HEK293 (cell line): ENCODE measurements at regions not wholly inside any gene's neighbourhood (a gene's known extent, or its start where the extent isn't known, plus 50 kb on each side); places are given as distances from the start of the nearest gene placed in this dataset.

Experiments used
- CTCF ChIA-PET: fragments of 350-600 bp; formaldehyde crosslinking; extraction: SDS; loops from one replicate; lab custom pipeline; 2021; ENCODE audit warnings: antibody characterized with exemption; lab: Yijun Ruan, JAX
- POLR2A ChIA-PET: fragments of 300-600 bp; formaldehyde crosslinking; extraction: SDS; loops from one replicate; lab custom pipeline; 2020; ENCODE audit warnings: antibody characterized with exemption, inconsistent platforms; lab: Yijun Ruan, JAX
- H3K27ac ChIP-seq: fragments of 200-500 bp; sonication (Bioruptor generic); 2 replicates; pipeline ENCODE4 v1.5.1; 2014; ENCODE audit warnings: low read depth, low read length, control low read depth, inconsistent platforms; ENCODE audit errors: extremely low read depth
- H3K36me3 ChIP-seq, 2 experiments: fragments of 200-500 bp in 1 of 2; sonication (Bioruptor generic) in 1 of 2; 1 replicate in 1 of 2; 2 replicates in 1 of 2; pipeline ENCODE4 v1.5.1; 2014 to 2017; ENCODE audit warnings: inconsistent platforms in 2 of 2, low read length in 2 of 2; ENCODE audit not compliant: control insufficient read depth in 2 of 2, insufficient read depth in 1 of 2
- H3K4me1 ChIP-seq: fragments of 200-500 bp; sonication (Bioruptor generic); 2 replicates; pipeline ENCODE4 v1.5.1; 2014; ENCODE audit warnings: mild to moderate bottlenecking, low read length, inconsistent platforms; ENCODE audit not compliant: control insufficient read depth, insufficient read depth
- H3K4me3 ChIP-seq: 2 replicates; pipeline ENCODE4 v1.5.1; 2011; ENCODE audit warnings: low read depth, mild to moderate bottlenecking, control low read depth, low read length, moderate library complexity
- H3K9me3 ChIP-seq: fragments of 200-500 bp; sonication (Bioruptor generic); 2 replicates; pipeline ENCODE4 v1.5.1; 2014; ENCODE audit warnings: low read depth, low read length, inconsistent platforms; ENCODE audit not compliant: control insufficient read depth, insufficient read depth
- OVOL3 ChIP-seq: fragments of 450-650 bp; formaldehyde crosslinking; IDR thresholded peaks from 2 replicates; pipeline ENCODE4 v1.5.1; 2016; ENCODE audit warnings: missing biosample characterization, missing genetic modification characterization
- PRDM2 ChIP-seq: fragments of 450-650 bp; formaldehyde crosslinking; IDR thresholded peaks from 2 replicates; pipeline ENCODE4 v1.5.1; 2016; ENCODE audit warnings: missing biosample characterization, missing genetic modification characterization, borderline replicate concordance
- SCRT1 ChIP-seq: fragments of 450-650 bp; formaldehyde crosslinking; IDR thresholded peaks from 2 replicates; pipeline ENCODE4 v1.5.1; 2016; ENCODE audit warnings: missing biosample characterization, missing genetic modification characterization, borderline replicate concordance
- TRIM28 ChIP-seq: IDR thresholded peaks from 2 replicates; pipeline ENCODE4 v1.6.1; 2011; ENCODE audit warnings: low read length, control low read depth, borderline replicate concordance
- ZFP3 ChIP-seq: fragments of 450-650 bp; formaldehyde crosslinking; IDR thresholded peaks from 2 replicates; pipeline ENCODE4 v1.5.1; 2016; ENCODE audit warnings: low read depth, missing biosample characterization, missing genetic modification characterization
- ZIC2 ChIP-seq: fragments of 450-650 bp; formaldehyde crosslinking; IDR thresholded peaks from 2 replicates; pipeline ENCODE4 v1.5.1; 2016; ENCODE audit warnings: missing biosample characterization, missing genetic modification characterization
- ZNF112 ChIP-seq: fragments of 450-650 bp; formaldehyde crosslinking; IDR thresholded peaks from 2 replicates; pipeline ENCODE4 v1.5.0; 2017; ENCODE audit warnings: missing biosample characterization, missing genetic modification characterization
- ZNF132 ChIP-seq: fragments of 450-650 bp; formaldehyde crosslinking; IDR thresholded peaks from 2 replicates; pipeline ENCODE4 v1.5.1; 2017; ENCODE audit warnings: missing biosample characterization, missing genetic modification characterization, borderline replicate concordance
- ZNF138 ChIP-seq: fragments of 450-650 bp; formaldehyde crosslinking; IDR thresholded peaks from 2 replicates; pipeline ENCODE4 v1.5.1; 2016; ENCODE audit warnings: missing biosample characterization, missing genetic modification characterization, borderline replicate concordance
- ZNF2 ChIP-seq: fragments of 450-650 bp; formaldehyde crosslinking; IDR thresholded peaks from 2 replicates; pipeline ENCODE4 v1.5.1; 2016; ENCODE audit warnings: missing biosample characterization, missing genetic modification characterization
- ZNF211 ChIP-seq: fragments of 450-650 bp; formaldehyde crosslinking; IDR thresholded peaks from 2 replicates; pipeline ENCODE4 v1.5.1; 2016; ENCODE audit warnings: low read depth, missing biosample characterization, missing genetic modification characterization
- ZNF221 ChIP-seq: fragments of 450-650 bp; formaldehyde crosslinking; IDR thresholded peaks from 2 replicates; pipeline ENCODE4 v1.5.1; 2017; ENCODE audit warnings: missing biosample characterization, missing genetic modification characterization, borderline replicate concordance
- ZNF274 ChIP-seq, 2 experiments: fragments of 200-500 bp in 1 of 2; fragments of 450-650 bp in 1 of 2; sonication (Bioruptor generic) in 1 of 2; formaldehyde crosslinking in 1 of 2; IDR thresholded peaks; 2 replicates each; pipeline versions ENCODE4 v1.5.1 to v1.6.1; 2014 to 2016; ENCODE audit warnings: borderline replicate concordance in 1 of 2, inconsistent platforms in 1 of 2, low read length in 1 of 2, missing biosample characterization in 1 of 2, missing genetic modification characterization in 1 of 2
- ZNF341 ChIP-seq: fragments of 450-650 bp; formaldehyde crosslinking; IDR thresholded peaks from 2 replicates; pipeline ENCODE4; 2016; ENCODE audit warnings: low read depth, missing biosample characterization, missing genetic modification characterization
- ZNF354C ChIP-seq: fragments of 450-650 bp; formaldehyde crosslinking; IDR thresholded peaks from 2 replicates; pipeline ENCODE4 v1.5.1; 2016; ENCODE audit warnings: missing biosample characterization, missing genetic modification characterization, low read depth, borderline replicate concordance
- ZNF404 ChIP-seq: fragments of 450-650 bp; formaldehyde crosslinking; IDR thresholded peaks from 2 replicates; pipeline ENCODE4 v1.5.1; 2017; ENCODE audit warnings: missing biosample characterization, missing genetic modification characterization
- ZNF510 ChIP-seq: fragments of 450-650 bp; formaldehyde crosslinking; IDR thresholded peaks from 2 replicates; pipeline ENCODE4 v1.5.1; 2018; ENCODE audit warnings: mild to moderate bottlenecking, missing genetic modification characterization, missing biosample characterization; ENCODE audit not compliant: insufficient replicate concordance
- ZNF626 ChIP-seq: fragments of 450-650 bp; sonication (Bioruptor Pico); formaldehyde crosslinking; IDR thresholded peaks from 2 replicates; pipeline ENCODE4 v1.5.1; 2018; ENCODE audit warnings: missing biosample characterization, missing genetic modification characterization, inconsistent platforms
- ZNF664 ChIP-seq: fragments of 450-650 bp; formaldehyde crosslinking; IDR thresholded peaks from 2 replicates; pipeline ENCODE4 v1.5.1; 2016; ENCODE audit warnings: missing biosample characterization, missing genetic modification characterization
- TF ChIP-seq, protein P1 (sequence below): fragments of 450-650 bp; formaldehyde crosslinking; IDR thresholded peaks from 2 replicates; pipeline ENCODE4 v1.5.1; 2016; ENCODE audit warnings: missing biosample characterization, missing genetic modification characterization

DNA sequence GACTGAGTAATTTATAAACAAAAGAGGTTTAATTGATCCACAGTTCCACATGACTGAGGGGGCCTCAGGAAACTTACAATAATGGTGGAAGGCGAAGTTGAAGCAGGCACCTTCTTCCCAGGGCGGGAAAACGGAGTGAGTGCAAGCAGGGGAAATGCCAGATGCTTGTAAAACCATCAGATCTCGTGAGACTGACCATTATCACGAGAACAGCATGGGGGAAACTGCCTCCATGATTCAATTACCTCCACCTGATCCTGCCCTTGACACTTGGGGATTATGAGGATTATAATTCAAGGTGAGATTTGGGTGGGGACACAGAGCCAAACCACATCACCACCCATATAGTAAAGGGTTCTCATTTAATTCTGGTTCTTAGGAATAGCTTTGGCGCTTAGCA is 219.5 kb upstream of the ATP5MC3 start (continued):
- no peak for TF ChIP-seq ZNF274 (IDR thresholded peaks at IDR 0.05; ENCODE audit: low read length)
- TF ChIP-seq ZNF274 (tag by site-specific recombination; IDR thresholded peaks at IDR 0.05; ENCODE audit: borderline replicate concordance) = no peak
- TF ChIP-seq ZNF341 (tag by site-specific recombination) = no peak
- no peak for TF ChIP-seq ZNF664 (tag by site-specific recombination)
- TF ChIP-seq OVOL3 (tag by site-specific recombination) = no peak
- TF ChIP-seq ZNF112 (tag by site-specific recombination) = no peak
- TF ChIP-seq ZNF626 = no peak
- TF ChIP-seq ZNF221 (tag by site-specific recombination) = no peak
- TF ChIP-seq, all 188 proteins: peak for 0

DNA sequence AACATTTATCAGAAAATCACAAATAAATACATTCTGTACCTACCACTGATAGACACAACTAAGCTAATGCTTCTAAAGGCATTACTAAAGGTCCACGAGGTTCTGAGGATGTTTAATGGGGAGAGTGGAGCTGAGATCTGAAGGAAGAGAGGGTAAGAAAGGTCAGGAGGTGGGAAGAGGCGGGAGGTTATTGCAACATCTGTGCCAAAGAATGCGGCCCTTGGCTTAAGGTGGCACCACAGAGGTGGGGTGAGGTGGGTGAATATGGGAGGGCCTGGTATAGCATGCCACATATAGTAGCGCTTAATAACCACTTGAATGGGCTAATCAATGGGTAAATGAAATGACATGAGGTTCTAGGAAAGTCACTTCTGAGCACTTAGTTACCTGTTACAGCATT is 217.8 kb upstream of the ATP5MC3 start:
- POLR2A ChIA-PET = no interaction called here
- CTCF ChIA-PET = no interaction called here
- H3K4me3 ChIP-seq = no peak overlapping the region
- H3K36me3 ChIP-seq = no peaks in the 10 kb centered on the region
- TF ChIP-seq ZNF112 (tag by site-specific recombination) (no peak), PRDM2 (no peak), ZNF404 (tag by site-specific recombination) (no peak), ZIC2 (tag by site-specific recombination) (no peak), SCRT1 (tag by site-specific recombination) (no peak), ZNF138 (tag by site-specific recombination) (no peak), ZFP3 (tag by site-specific recombination) (no peak), ZNF211 (no peak), ZNF510 (tag by site-specific recombination) (no peak), ZNF354C (tag by site-specific recombination) (no peak), ZNF132 (tag by site-specific recombination) (no peak), TRIM28 (no peak), ZNF2 (tag by site-specific recombination) (no peak)
- TF ChIP-seq, protein P1, sequence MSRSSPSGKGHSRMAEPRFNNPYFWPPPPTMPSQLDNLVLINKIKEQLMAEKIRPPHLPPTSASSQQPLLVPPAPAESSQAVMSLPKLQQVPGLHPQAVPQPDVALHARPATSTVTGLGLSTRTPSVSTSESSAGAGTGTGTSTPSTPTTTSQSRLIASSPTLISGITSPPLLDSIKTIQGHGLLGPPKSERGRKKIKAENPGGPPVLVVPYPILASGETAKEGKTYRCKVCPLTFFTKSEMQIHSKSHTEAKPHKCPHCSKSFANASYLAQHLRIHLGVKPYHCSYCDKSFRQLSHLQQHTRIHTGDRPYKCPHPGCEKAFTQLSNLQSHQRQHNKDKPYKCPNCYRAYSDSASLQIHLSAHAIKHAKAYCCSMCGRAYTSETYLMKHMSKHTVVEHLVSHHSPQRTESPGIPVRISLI (tag by site-specific recombination) = no peak
- H3K4me1 ChIP-seq = no peaks in the 10 kb centered on the region
- no peaks in the 10 kb centered on the region for H3K9me3 ChIP-seq
- H3K27ac ChIP-seq = no peak overlapping the region
